Mesenchymal stem cell (in vitro differentiated cells and primary cell): ENCODE measurements at regions not wholly inside any gene's neighbourhood (a gene's known extent, or its start where the extent isn't known, plus 50 kb on each side); places are given as distances from the start of the nearest gene placed in this dataset.
A peak's percentile ranks its signal among the peaks of the same experiment; 100 is the strongest.

Source experiments
- DNase-seq: peaks from one replicate; pipeline ENCODE4 v3.0.0-alpha.2; 2013
- H2AFZ ChIP-seq: one replicate; pipeline ENCODE4 v1.6.1; 2013; ENCODE audit warnings: low read depth, mild to moderate bottlenecking, control low read depth, inconsistent platforms, low read length, moderate library complexity
- H2AK5ac ChIP-seq: 2 replicates; pipeline ENCODE4 v1.6.1; 2013; ENCODE audit warnings: low read length, moderate library complexity, mild to moderate bottlenecking, inconsistent platforms; ENCODE audit not compliant: severe bottlenecking
- H2BK120ac ChIP-seq: one replicate; pipeline ENCODE4 v1.6.1; 2013; ENCODE audit warnings: low read depth, mild to moderate bottlenecking, inconsistent platforms, low read length, moderate library complexity
- H2BK12ac ChIP-seq, 2 experiments: one replicate each; pipeline ENCODE4 v1.6.1; 2013; ENCODE audit warnings: inconsistent platforms in 2 of 2, low read length in 2 of 2, mild to moderate bottlenecking in 2 of 2, moderate library complexity in 2 of 2, control low read depth in 1 of 2
- H2BK15ac ChIP-seq: one replicate; pipeline ENCODE4 v1.6.1; 2013; ENCODE audit warnings: mild to moderate bottlenecking, low read depth, inconsistent platforms; ENCODE audit not compliant: poor library complexity, severe bottlenecking
- H2BK5ac ChIP-seq: 2 replicates; pipeline ENCODE4 v1.6.1; 2013; ENCODE audit warnings: low read depth, mild to moderate bottlenecking, low read length, control low read depth, inconsistent platforms; ENCODE audit not compliant: poor library complexity, severe bottlenecking
- H3K14ac ChIP-seq, 2 experiments: one replicate each; pipeline ENCODE4 v1.6.1; 2013; ENCODE audit warnings: inconsistent platforms in 2 of 2, low read length in 2 of 2, control low read depth in 1 of 2, mild to moderate bottlenecking in 1 of 2, moderate library complexity in 1 of 2
- H3K18ac ChIP-seq, 2 experiments: one replicate each; pipeline ENCODE4 v1.6.1; 2013; ENCODE audit warnings: inconsistent platforms in 2 of 2, low read length in 2 of 2, control low read depth in 1 of 2, low read depth in 1 of 2, mild to moderate bottlenecking in 1 of 2
- H3K23ac ChIP-seq, 2 experiments: one replicate each; pipeline ENCODE4 v1.6.1; 2013; ENCODE audit warnings: inconsistent platforms in 2 of 2, low read length in 2 of 2, mild to moderate bottlenecking in 2 of 2, moderate library complexity in 2 of 2, control low read depth in 1 of 2
- H3K27ac ChIP-seq: 2 replicates; pipeline ENCODE4 v1.5.1; 2013; ENCODE audit warnings: mild to moderate bottlenecking, moderate library complexity, low read length, control low read depth, inconsistent platforms; ENCODE audit not compliant: poor library complexity, severe bottlenecking
- H3K27me3 ChIP-seq, 2 experiments: 2 replicates each; pipeline versions ENCODE4 v1.6.1 to v1.7.0; 2013; ENCODE audit warnings: low read length in 2 of 2, mild to moderate bottlenecking in 2 of 2, moderate library complexity in 2 of 2, control low read depth in 1 of 2, inconsistent platforms in 1 of 2; ENCODE audit not compliant: control insufficient read depth in 1 of 2, insufficient read depth in 1 of 2
- H3K36me3 ChIP-seq, 2 experiments: 2 replicates each; pipeline versions ENCODE4 v1.6.1 to v1.7.0; 2013; ENCODE audit warnings: low read length in 2 of 2, control low read depth in 1 of 2, inconsistent platforms in 1 of 2, low read depth in 1 of 2, mild to moderate bottlenecking in 1 of 2; ENCODE audit not compliant: insufficient read depth in 2 of 2, control insufficient read depth in 1 of 2
- H3K4ac ChIP-seq, 2 experiments: one replicate each; pipeline ENCODE4 v1.6.1; 2013; ENCODE audit warnings: inconsistent platforms in 2 of 2, low read length in 2 of 2, mild to moderate bottlenecking in 2 of 2, moderate library complexity in 2 of 2, control low read depth in 1 of 2, low read depth in 1 of 2
- H3K4me1 ChIP-seq: 2 replicates; pipeline ENCODE4 v1.6.1; 2013; ENCODE audit warnings: low read depth, low read length, control low read depth; ENCODE audit not compliant: control insufficient read depth, insufficient read depth
- H3K4me2 ChIP-seq: 2 replicates; pipeline ENCODE4 v1.6.1; 2013; ENCODE audit warnings: low read length, mild to moderate bottlenecking, inconsistent platforms; ENCODE audit not compliant: poor library complexity, severe bottlenecking
- H3K4me3 ChIP-seq, 2 experiments: 2 replicates each; pipeline versions ENCODE4 v1.5.1 to v1.7.0; 2013; ENCODE audit warnings: low read length in 2 of 2, mild to moderate bottlenecking in 2 of 2, control low read depth in 1 of 2, low read depth in 1 of 2; ENCODE audit not compliant: insufficient read depth in 1 of 2
- H3K79me1 ChIP-seq: replicated peaks from 2 replicates; pipeline ENCODE4 v1.6.1; 2013; ENCODE audit warnings: mild to moderate bottlenecking, control low read depth, low read length, inconsistent platforms; ENCODE audit not compliant: poor library complexity, severe bottlenecking
- H3K9ac ChIP-seq: 2 replicates; pipeline ENCODE4 v1.7.0; 2013; ENCODE audit warnings: mild to moderate bottlenecking, low read length, moderate library complexity
- H3K9me3 ChIP-seq: 2 replicates; pipeline ENCODE4 v1.7.0; 2013; ENCODE audit warnings: mild to moderate bottlenecking, low read length; ENCODE audit not compliant: control insufficient read depth
- H4K8ac ChIP-seq: one replicate; pipeline ENCODE4 v1.6.1; 2013; ENCODE audit warnings: inconsistent platforms, mild to moderate bottlenecking, low read length, moderate library complexity
- H4K91ac ChIP-seq: one replicate; pipeline ENCODE4 v1.6.1; 2013; ENCODE audit warnings: mild to moderate bottlenecking, low read length, inconsistent platforms
- WGBS: methylation state at CpG from one replicate; pipeline ENCODE4 v1.1.7; 2013; ENCODE audit warnings: mixed read lengths; 5-methylcytosine and 5-hydroxymethylcytosine counted together

DNA sequence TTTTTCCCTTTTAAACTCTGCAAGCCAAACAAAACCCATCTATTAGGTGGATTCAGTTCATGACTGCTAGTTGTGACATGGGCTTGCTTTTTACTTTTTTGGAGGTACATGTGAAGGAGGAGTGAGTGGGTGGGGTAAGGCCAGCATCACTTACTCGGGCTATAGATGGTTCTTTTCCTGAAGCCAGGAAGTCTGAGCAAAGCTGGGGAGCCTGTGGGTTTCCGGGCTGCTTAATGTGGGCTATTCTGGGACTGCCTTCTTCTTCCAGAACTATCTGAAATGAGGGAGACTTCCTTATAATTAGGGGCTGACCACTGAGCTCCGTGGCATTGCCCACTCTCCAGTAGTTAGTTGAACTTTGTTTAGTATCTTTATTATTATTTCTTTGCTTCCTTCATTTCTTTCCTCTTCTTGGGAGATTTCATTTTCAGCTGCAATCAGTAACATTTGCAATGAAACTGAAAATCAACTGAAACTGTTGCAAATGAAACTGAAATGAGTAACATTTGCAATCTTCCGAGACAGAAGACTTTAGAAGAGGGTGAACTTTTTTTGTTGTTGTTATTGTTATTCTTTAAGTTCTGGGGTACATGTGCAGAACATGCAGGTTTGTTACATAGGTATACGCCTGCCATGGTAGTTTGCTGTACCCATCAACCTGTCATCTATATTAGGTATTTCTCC is 204.9 kb downstream of the LRRC70 start:
- H2BK15ac ChIP-seq = no peak overlapping the region
- no peak overlapping the region for H3K4me3 ChIP-seq
- H2AFZ ChIP-seq = no peak overlapping the region
- H2AK5ac ChIP-seq = no peak overlapping the region
- no peaks in the 10 kb centered on the region for H3K9me3 ChIP-seq
- WGBS = 70% methylated on average over 2 of the region's 5 CpGs
- no peak overlapping the region for H2BK12ac ChIP-seq
- no peak overlapping the region for H3K4me2 ChIP-seq
- H3K27ac ChIP-seq = no peak overlapping the region
- H3K14ac ChIP-seq = no peak overlapping the region
- H3K9ac ChIP-seq = no peak overlapping the region
- H2BK5ac ChIP-seq = no peak overlapping the region
- no peaks in the 10 kb centered on the region for H3K27me3 ChIP-seq
- H3K36me3 ChIP-seq = no peaks in the 10 kb centered on the region
- H3K79me1 ChIP-seq = no peaks in the 10 kb centered on the region
- no peak overlapping the region for H3K4ac ChIP-seq
- H3K23ac ChIP-seq = no peak overlapping the region
- H3K18ac ChIP-seq = no peak overlapping the region
- H3K4me1 ChIP-seq = no peaks in the 10 kb centered on the region
- no peak overlapping the region for H4K8ac ChIP-seq
- H2BK120ac ChIP-seq = no peak overlapping the region
- no peak overlapping the region for H4K91ac ChIP-seq
- no peak for DNase-seq

DNA sequence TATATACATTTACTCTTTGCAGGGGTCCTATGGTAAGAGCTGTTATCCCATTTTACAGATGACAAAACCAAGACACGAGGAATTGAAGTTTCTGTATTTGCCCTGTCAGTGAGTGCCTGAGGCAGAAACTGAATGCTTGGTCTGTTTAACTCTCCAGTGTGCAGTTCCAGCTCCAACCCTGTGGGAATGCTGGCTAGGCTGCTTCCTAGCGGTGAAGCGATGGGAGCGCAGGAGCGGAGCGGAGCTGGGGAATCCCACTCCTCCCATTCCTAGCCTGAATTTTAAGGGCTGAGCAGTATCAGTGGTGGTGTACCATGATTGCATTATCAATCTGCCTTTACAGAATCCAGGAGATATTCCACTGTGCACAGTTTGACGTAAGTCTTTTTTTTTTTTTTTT is 202.3 kb downstream of the LRRC70 start:
- Histone ChIP-seq H2BK120ac (no peak overlapping the region), H2BK15ac (no peak overlapping the region), H2AK5ac (no peak overlapping the region), H3K18ac (no peak overlapping the region), H3K27ac (no peak overlapping the region), H2BK12ac (no peak overlapping the region), H4K8ac (no peak overlapping the region), H3K23ac (no peak overlapping the region), H3K4ac (no peak overlapping the region), H3K14ac (no peak overlapping the region), H3K4me2 (no peak overlapping the region), H3K27me3 (no peaks in the 10 kb centered on the region), H4K91ac (no peak overlapping the region), H3K9me3 (no peaks in the 10 kb centered on the region), H2AFZ (no peak overlapping the region), H3K4me1 (no peaks in the 10 kb centered on the region), H3K79me1 (no peaks in the 10 kb centered on the region), H3K9ac (no peak overlapping the region), H3K4me3 (no peak overlapping the region), H3K36me3 (no peaks in the 10 kb centered on the region), H2BK5ac (no peak overlapping the region)
- no peak for DNase-seq
- WGBS = 100% methylated on average over 2 of the region's 7 CpGs

DNA sequence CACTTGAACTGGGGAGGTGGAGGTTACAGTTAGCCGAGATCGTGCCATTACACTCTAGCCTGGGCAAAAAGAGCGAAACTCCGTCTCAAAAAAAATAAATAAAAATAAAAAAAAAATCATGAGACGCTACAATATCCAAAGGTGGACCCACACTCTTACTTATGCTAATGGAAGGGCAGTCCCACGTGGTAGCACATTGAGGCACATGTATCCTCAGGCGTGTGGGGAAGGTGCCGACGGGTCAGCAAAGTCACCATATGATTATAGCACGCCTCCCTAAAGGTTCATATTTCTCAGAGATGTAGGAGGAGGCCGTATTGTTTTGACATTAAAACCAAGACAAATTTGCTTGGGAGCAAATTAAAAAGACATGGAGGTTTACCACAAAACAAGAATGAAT is 201.6 kb downstream of the LRRC70 start:
- H3K27ac ChIP-seq = no peak overlapping the region
- WGBS = 92% methylated on average over 11 of the region's 11 CpGs
- H3K4me2 ChIP-seq = no peak overlapping the region

DNA sequence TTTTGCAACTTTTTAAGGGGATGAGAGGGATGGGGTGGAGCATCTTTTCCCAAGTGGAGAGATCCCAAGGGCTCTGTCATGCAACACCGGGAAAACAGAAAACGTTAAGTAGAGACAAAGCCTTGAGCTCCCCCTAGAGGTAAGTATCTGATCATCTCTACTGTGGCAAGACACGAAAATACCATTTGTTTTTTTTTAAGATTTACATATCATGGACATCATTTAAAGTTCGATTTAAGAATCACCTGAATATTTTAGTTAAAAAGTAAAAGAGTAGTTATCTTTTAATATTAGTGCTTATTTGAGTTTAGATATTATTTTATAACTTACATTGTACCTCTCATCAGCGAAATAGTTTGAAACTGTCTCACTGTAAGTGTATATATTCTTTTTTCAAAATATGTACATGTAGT is 200.4 kb downstream of the LRRC70 start:
- Histone ChIP-seq H4K8ac (no peak overlapping the region), H2BK120ac (no peak overlapping the region)

More for the DNA sequence above, 201.6 kb downstream of the LRRC70 start:
- H3K4me3 ChIP-seq = no peak overlapping the region
- no peak overlapping the region for H2AFZ ChIP-seq
- no peaks in the 10 kb centered on the region for H3K36me3 ChIP-seq
- H3K23ac ChIP-seq = no peak overlapping the region
- H2BK15ac ChIP-seq = no peak overlapping the region
- H3K9ac ChIP-seq = no peak overlapping the region
- no peak overlapping the region for H2BK120ac ChIP-seq
- no peak overlapping the region for H2AK5ac ChIP-seq
- no peaks in the 10 kb centered on the region for H3K27me3 ChIP-seq
- no peak for DNase-seq
- H2BK5ac ChIP-seq = no peak overlapping the region
- H4K8ac ChIP-seq = no peak overlapping the region
- no peaks in the 10 kb centered on the region for H3K9me3 ChIP-seq
- no peak overlapping the region for H4K91ac ChIP-seq
- H3K79me1 ChIP-seq = no peaks in the 10 kb centered on the region
- no peak overlapping the region for H3K14ac ChIP-seq
- H3K4ac ChIP-seq = no peak overlapping the region
- no peak overlapping the region for H2BK12ac ChIP-seq
- H3K18ac ChIP-seq = no peak overlapping the region
- H3K4me1 ChIP-seq = no peaks in the 10 kb centered on the region

More for the DNA sequence above, 200.4 kb downstream of the LRRC70 start:
- no peak overlapping the region for H2BK5ac ChIP-seq
- no peak overlapping the region for H3K4ac ChIP-seq
- no peak overlapping the region for H2BK15ac ChIP-seq
- no peak overlapping the region for H2AFZ ChIP-seq
- H3K14ac ChIP-seq = no peak overlapping the region
- H3K4me2 ChIP-seq = no peak overlapping the region
- H3K18ac ChIP-seq = no peak overlapping the region
- H3K9me3 ChIP-seq = no peaks in the 10 kb centered on the region
- no peaks in the 10 kb centered on the region for H3K79me1 ChIP-seq
- H4K91ac ChIP-seq = no peak overlapping the region
- WGBS = no CpG with 5 or more reads among the region's 5 CpGs
- no peaks in the 10 kb centered on the region for H3K36me3 ChIP-seq
- no peak overlapping the region for H3K4me3 ChIP-seq
- peak; percentile 66 for DNase-seq
- no peak overlapping the region for H3K23ac ChIP-seq
- H3K9ac ChIP-seq = no peak overlapping the region
- no peaks in the 10 kb centered on the region for H3K27me3 ChIP-seq
- no peaks in the 10 kb centered on the region for H3K4me1 ChIP-seq
- no peak overlapping the region for H2AK5ac ChIP-seq
- no peak overlapping the region for H3K27ac ChIP-seq
- no peak overlapping the region for H2BK12ac ChIP-seq
